ENCODE measurements at regions not wholly inside any gene's neighbourhood (a gene's known extent, or its start where the extent isn't known, plus 50 kb on each side); places are given as distances from the start of the nearest gene placed in this dataset.

- H3F3A ChIP-seq (ENCODE audit: insufficient read depth, low read length, poor library complexity, severe bottlenecking), result no peaks in the 10 kb centered on the region
- no peaks in the 10 kb centered on the region for H3K36me3 ChIP-seq (ENCODE audit: insufficient read depth, low read length)
- H4K20me1 ChIP-seq (ENCODE audit: insufficient read depth), result no peaks in the 10 kb centered on the region
- H3K9me2 ChIP-seq (ENCODE audit: insufficient read depth, low read length), result no peaks in the 10 kb centered on the region
- H3K79me2 ChIP-seq (replicated peaks; ENCODE audit: insufficient read depth, low read length), result no peaks in the 10 kb centered on the region
- TF ChIP-seq SMC3 (conservative IDR thresholded peaks at IDR 0.05; ENCODE audit: poor library complexity), result no peak
- TF ChIP-seq CTCF (IDR thresholded peaks at IDR 0.05; ENCODE audit: poor library complexity, severe bottlenecking), result no peak
- TF ChIP-seq RAD21 (conservative IDR thresholded peaks at IDR 0.05), result no peak
- TF ChIP-seq REST (IDR thresholded peaks at IDR 0.05; ENCODE audit: borderline replicate concordance), result no peak
- no peak overlapping the region for H3K9ac ChIP-seq (ENCODE audit: low read length)
- H3K9me3 ChIP-seq (ENCODE audit: low read length), result peaks cover 3% of the 10 kb centered on the region
- H3K27me3 ChIP-seq (ENCODE audit: insufficient read depth, low read depth, low read length), result no peaks in the 10 kb centered on the region
- no peak overlapping the region for H2AFZ ChIP-seq (ENCODE audit: low read depth, low read length)
- no peak overlapping the region for H3K4me3 ChIP-seq (ENCODE audit: low read length)
- H3K4me2 ChIP-seq (ENCODE audit: low read length), result no peak overlapping the region
- no peak overlapping the region for H3K27ac ChIP-seq (ENCODE audit: low read length)
Observed at GRCh38 chr9:75811692-75812091, 78.8 kb upstream of the PCSK5 start.

GRCh38 chr9:75812141-75812540, 78.3 kb upstream of the PCSK5 start:
- TF ChIP-seq REST (IDR thresholded peaks at IDR 0.05; ENCODE audit: borderline replicate concordance), result no peak
- no peak for TF ChIP-seq MXI1 (conservative IDR thresholded peaks at IDR 0.05; ENCODE audit: poor library complexity, severe bottlenecking)
- no peak for TF ChIP-seq SMC3 (conservative IDR thresholded peaks at IDR 0.05; ENCODE audit: poor library complexity)
- TF ChIP-seq POLR2AphosphoS5 (IDR thresholded peaks at IDR 0.05), result no peak
- TF ChIP-seq EP300 (conservative IDR thresholded peaks at IDR 0.05; ENCODE audit: poor library complexity, severe bottlenecking), result no peak
- TF ChIP-seq CTCF (IDR thresholded peaks at IDR 0.05; ENCODE audit: poor library complexity, severe bottlenecking), result no peak
- no peak for TF ChIP-seq RAD21 (conservative IDR thresholded peaks at IDR 0.05)
- no peak for TF ChIP-seq TAF1 (IDR thresholded peaks at IDR 0.05; ENCODE audit: low read depth)
- TF ChIP-seq EZH2 (IDR thresholded peaks at IDR 0.05; ENCODE audit: borderline replicate concordance, insufficient read depth, low read length, poor library complexity, severe bottlenecking), result no peak
- Histone ChIP-seq H4K20me1 (ENCODE audit: insufficient read depth) (no peaks in the 10 kb centered on the region), H3K4me3 (ENCODE audit: low read length) (no peak overlapping the region), H3K9me2 (ENCODE audit: insufficient read depth, low read length) (no peaks in the 10 kb centered on the region), H3K27ac (ENCODE audit: low read length) (no peak overlapping the region), H3K4me2 (ENCODE audit: low read length) (no peak overlapping the region), H2AFZ (ENCODE audit: low read depth, low read length) (no peak overlapping the region), H3K9me3 (ENCODE audit: low read length) (peaks cover 3% of the 10 kb centered on the region), H3F3A (ENCODE audit: insufficient read depth, low read length, poor library complexity, severe bottlenecking) (no peaks in the 10 kb centered on the region), H3K27me3 (ENCODE audit: insufficient read depth, low read depth, low read length) (no peaks in the 10 kb centered on the region), H3K9ac (ENCODE audit: low read length) (no peak overlapping the region), H3K36me3 (ENCODE audit: insufficient read depth, low read length) (no peaks in the 10 kb centered on the region), H3K79me2 (replicated peaks; ENCODE audit: insufficient read depth, low read length) (no peaks in the 10 kb centered on the region)
